ENCODE measurements at regions not wholly inside any gene's neighbourhood (a gene's known extent, or its start where the extent isn't known, plus 50 kb on each side); places are given as distances from the start of the nearest gene placed in this dataset.

DNA sequence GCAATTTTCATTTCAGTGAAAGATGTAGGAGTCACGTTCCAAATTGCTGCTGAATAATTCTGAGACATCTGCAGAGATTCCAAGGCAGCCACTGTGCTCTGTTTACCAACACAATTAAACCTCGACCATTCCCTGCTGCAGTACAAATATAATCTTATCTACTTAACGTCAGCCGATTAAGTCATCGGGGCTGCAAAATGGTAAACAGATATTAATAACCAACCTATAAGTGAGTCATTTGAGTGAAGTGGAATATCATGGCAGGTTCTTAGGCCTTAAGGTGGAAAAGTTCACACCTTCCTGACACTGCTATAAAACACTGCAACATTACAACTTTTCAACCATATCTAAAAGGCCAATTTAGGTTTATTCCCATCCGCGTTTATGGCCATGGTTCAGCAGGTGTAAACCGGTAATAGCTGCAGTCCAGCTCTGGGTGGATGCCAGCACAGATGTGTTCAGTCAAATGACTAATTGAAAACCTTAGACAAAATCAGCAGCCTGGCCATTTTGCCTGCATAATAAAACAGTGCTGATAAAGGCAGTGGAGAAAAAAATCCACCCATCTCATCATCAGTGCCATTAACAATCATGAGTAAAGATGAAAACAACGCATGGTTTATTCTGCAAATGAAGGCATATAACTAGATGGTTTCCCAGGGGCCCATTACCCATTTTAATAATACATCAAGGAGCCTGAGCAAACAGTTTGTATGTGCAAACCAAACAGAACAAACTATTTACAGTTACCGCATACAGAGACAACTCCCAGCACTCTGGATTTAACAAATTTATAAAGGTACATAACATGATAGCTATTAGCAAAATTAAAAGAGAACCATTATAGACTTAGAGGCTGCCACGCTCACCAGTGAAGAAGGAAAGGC is 202.9 kb upstream of the IRX3 start:
- H3K27me3 ChIP-seq (replicated peaks): no peaks in the 10 kb centered on the region
- H3K4me3 ChIP-seq (ENCODE audit: low read depth, low read length): no peak overlapping the region
- no peak for DNase-seq
- TF ChIP-seq, protein P1, sequence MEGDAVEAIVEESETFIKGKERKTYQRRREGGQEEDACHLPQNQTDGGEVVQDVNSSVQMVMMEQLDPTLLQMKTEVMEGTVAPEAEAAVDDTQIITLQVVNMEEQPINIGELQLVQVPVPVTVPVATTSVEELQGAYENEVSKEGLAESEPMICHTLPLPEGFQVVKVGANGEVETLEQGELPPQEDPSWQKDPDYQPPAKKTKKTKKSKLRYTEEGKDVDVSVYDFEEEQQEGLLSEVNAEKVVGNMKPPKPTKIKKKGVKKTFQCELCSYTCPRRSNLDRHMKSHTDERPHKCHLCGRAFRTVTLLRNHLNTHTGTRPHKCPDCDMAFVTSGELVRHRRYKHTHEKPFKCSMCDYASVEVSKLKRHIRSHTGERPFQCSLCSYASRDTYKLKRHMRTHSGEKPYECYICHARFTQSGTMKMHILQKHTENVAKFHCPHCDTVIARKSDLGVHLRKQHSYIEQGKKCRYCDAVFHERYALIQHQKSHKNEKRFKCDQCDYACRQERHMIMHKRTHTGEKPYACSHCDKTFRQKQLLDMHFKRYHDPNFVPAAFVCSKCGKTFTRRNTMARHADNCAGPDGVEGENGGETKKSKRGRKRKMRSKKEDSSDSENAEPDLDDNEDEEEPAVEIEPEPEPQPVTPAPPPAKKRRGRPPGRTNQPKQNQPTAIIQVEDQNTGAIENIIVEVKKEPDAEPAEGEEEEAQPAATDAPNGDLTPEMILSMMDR (IDR thresholded peaks at IDR 0.05; ENCODE audit: low read depth, low read length, missing control alignments): no peak
- H3K27ac ChIP-seq: no peak overlapping the region
- H3K36me3 ChIP-seq (replicated peaks): no peaks in the 10 kb centered on the region
- in situ Hi-C loops (cut with HindIII; ENCODE audit: low pct_ligation_motif_present, low sequenced_read_pairs): no loop called here

DNA sequence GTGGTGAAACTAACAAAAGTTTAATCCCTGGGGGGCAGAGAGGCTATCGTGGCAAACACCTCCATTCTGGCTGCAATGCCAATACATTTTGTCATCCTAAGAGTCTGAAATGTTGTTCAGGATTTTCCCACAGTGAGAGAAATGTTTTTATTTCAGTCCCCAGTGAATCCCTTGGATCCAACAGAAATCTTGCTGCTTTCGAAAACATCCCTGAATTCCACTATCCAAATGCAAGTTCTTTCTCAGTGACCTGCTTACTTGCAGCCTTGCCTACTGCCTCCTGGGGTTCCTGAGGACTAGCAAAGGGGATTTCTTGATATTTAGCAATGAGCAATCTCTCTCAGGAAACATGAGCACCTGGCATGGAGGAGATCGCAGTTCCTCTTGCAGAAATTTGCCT is 202.1 kb upstream of the IRX3 start:
- Histone ChIP-seq H3K27ac (no peak overlapping the region), H3K36me3 (replicated peaks) (no peaks in the 10 kb centered on the region), H3K27me3 (replicated peaks) (no peaks in the 10 kb centered on the region), H3K4me3 (ENCODE audit: low read depth, low read length) (no peak overlapping the region)
- no peak for DNase-seq
- TF ChIP-seq, protein P1 (IDR thresholded peaks at IDR 0.05; ENCODE audit: low read depth, low read length, missing control alignments): no peak
- in situ Hi-C loops (cut with HindIII; ENCODE audit: low pct_ligation_motif_present, low sequenced_read_pairs): no loop called here

DNA sequence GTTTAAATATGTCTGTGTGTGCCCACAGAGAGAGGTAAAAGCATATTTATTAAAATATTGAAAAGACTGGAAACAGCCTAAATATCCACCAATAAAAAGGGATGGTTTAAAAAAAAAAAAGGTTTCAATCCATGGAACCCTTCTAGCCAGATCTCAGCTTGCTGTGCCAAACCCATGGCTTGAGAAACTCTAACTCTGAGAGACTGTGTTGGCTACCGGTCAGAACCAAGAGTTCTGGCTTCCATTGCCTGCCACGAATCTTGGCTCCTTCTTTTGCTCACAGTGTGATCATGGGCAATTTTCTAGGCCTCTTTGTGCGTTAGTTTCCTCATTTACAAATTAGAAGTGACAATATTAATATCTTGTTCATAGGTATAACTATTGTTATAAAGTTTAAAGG is 201.3 kb upstream of the IRX3 start:
- no peak overlapping the region for H3K27ac ChIP-seq
- no peaks in the 10 kb centered on the region for H3K27me3 ChIP-seq (replicated peaks)
- H3K36me3 ChIP-seq (replicated peaks): no peaks in the 10 kb centered on the region
- DNase-seq: no peak
- TF ChIP-seq, protein P1 (IDR thresholded peaks at IDR 0.05; ENCODE audit: low read depth, low read length, missing control alignments): no peak
- in situ Hi-C loops (cut with HindIII; ENCODE audit: low pct_ligation_motif_present, low sequenced_read_pairs): no loop called here
- no peak overlapping the region for H3K4me3 ChIP-seq (ENCODE audit: low read depth, low read length)

DNA sequence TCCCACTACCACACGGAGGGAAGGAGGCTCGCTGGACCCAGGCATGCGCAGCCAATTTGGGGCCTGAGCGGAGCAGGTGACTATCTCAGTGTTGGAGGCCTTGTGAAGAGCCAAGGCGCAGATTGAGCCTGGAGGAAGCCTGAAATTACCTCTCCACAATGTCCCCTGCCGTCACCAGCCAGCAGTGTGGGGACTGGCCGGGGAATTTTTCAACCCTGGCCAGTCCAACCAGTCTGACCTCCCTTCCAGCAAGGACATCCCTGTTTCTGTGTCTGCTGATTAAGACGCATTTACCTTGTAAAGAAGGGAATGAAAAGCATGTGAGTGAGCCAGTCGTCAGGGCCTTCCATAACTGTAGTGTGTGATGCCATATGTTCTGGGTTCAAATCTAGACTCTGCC is 198.1 kb upstream of the IRX3 start:
- Histone ChIP-seq H3K27me3 (replicated peaks) (no peaks in the 10 kb centered on the region), H3K36me3 (replicated peaks) (no peaks in the 10 kb centered on the region), H3K4me3 (ENCODE audit: low read depth, low read length) (no peak overlapping the region), H3K27ac (no peak overlapping the region)
- no peak for DNase-seq
- in situ Hi-C loops (cut with HindIII; ENCODE audit: low pct_ligation_motif_present, low sequenced_read_pairs): no loop called here
- TF ChIP-seq, protein P1 (IDR thresholded peaks at IDR 0.05; ENCODE audit: low read depth, low read length, missing control alignments): no peak

GRCh38 chr16:54482892-54483574 is 196.4 kb upstream of the IRX3 start:
- no peak overlapping the region for H3K27ac ChIP-seq
- H3K4me3 ChIP-seq (ENCODE audit: low read depth, low read length): no peak overlapping the region
- no peaks in the 10 kb centered on the region for H3K27me3 ChIP-seq (replicated peaks)
- DNase-seq: no peak
- no peaks in the 10 kb centered on the region for H3K36me3 ChIP-seq (replicated peaks)
- TF ChIP-seq, protein P1 (IDR thresholded peaks at IDR 0.05; ENCODE audit: low read depth, low read length, missing control alignments): no peak
- in situ Hi-C loops (cut with HindIII; ENCODE audit: low pct_ligation_motif_present, low sequenced_read_pairs): no loop called here
